ENCODE measurements at regions not wholly inside any gene's neighbourhood (a gene's known extent, or its start where the extent isn't known, plus 50 kb on each side); places are given as distances from the start of the nearest gene placed in this dataset.

GRCh38 chr12:118625050-118625675 lies 248.8 kb downstream of the SUDS3 start:
- Histone ChIP-seq H3K27me3 (ENCODE audit: control insufficient read depth, insufficient read depth, low read length) (no peaks in the 10 kb centered on the region), H3K36me3 (ENCODE audit: control insufficient read depth, insufficient read depth, low read length) (no peaks in the 10 kb centered on the region), H3K27ac (ENCODE audit: low read depth, low read length) (no peak overlapping the region)

GRCh38 chr12:118633071-118633470 lies 256.7 kb downstream of the SUDS3 start:
- Histone ChIP-seq H3K27ac (ENCODE audit: low read depth, low read length) (no peak overlapping the region), H3K9ac (ENCODE audit: low read length) (no peak overlapping the region), H3K4me3 (ENCODE audit: low read length) (no peak overlapping the region), H3K27me3 (ENCODE audit: control insufficient read depth, insufficient read depth, low read length) (no peaks in the 10 kb centered on the region), H3K36me3 (ENCODE audit: control insufficient read depth, insufficient read depth, low read length) (no peaks in the 10 kb centered on the region), H3K4me1 (ENCODE audit: control insufficient read depth, insufficient read depth, low read length) (no peaks in the 10 kb centered on the region)

More at GRCh38 chr12:118625050-118625675, 248.8 kb downstream of the SUDS3 start:
- H3K4me1 ChIP-seq (ENCODE audit: control insufficient read depth, insufficient read depth, low read length) = no peaks in the 10 kb centered on the region
- no peak overlapping the region for H3K4me3 ChIP-seq (ENCODE audit: low read length)
- no peak overlapping the region for H3K9ac ChIP-seq (ENCODE audit: low read length)

GRCh38 chr12:118635276-118635675 lies 258.9 kb downstream of the SUDS3 start:
- Histone ChIP-seq H3K4me1 (ENCODE audit: control insufficient read depth, insufficient read depth, low read length) (no peaks in the 10 kb centered on the region), H3K9ac (ENCODE audit: low read length) (no peak overlapping the region), H3K27ac (ENCODE audit: low read depth, low read length) (no peak overlapping the region), H3K27me3 (ENCODE audit: control insufficient read depth, insufficient read depth, low read length) (no peaks in the 10 kb centered on the region), H3K36me3 (ENCODE audit: control insufficient read depth, insufficient read depth, low read length) (no peaks in the 10 kb centered on the region), H3K4me3 (ENCODE audit: low read length) (no peak overlapping the region)

- Histone ChIP-seq H3K4me3 (ENCODE audit: low read length) (no peak overlapping the region), H3K9ac (ENCODE audit: low read length) (no peak overlapping the region), H3K27me3 (ENCODE audit: control insufficient read depth, insufficient read depth, low read length) (no peaks in the 10 kb centered on the region), H3K4me1 (ENCODE audit: control insufficient read depth, insufficient read depth, low read length) (no peaks in the 10 kb centered on the region), H3K27ac (ENCODE audit: low read depth, low read length) (no peak overlapping the region), H3K36me3 (ENCODE audit: control insufficient read depth, insufficient read depth, low read length) (no peaks in the 10 kb centered on the region)
Observed at GRCh38 chr12:118637767-118638370, 261.5 kb downstream of the SUDS3 start.

- H3K4me3 ChIP-seq (ENCODE audit: low read length) = no peak overlapping the region
- H3K36me3 ChIP-seq (ENCODE audit: control insufficient read depth, insufficient read depth, low read length) = no peaks in the 10 kb centered on the region
- no peak overlapping the region for H3K27ac ChIP-seq (ENCODE audit: low read depth, low read length)
- H3K27me3 ChIP-seq (ENCODE audit: control insufficient read depth, insufficient read depth, low read length) = no peaks in the 10 kb centered on the region
- H3K9ac ChIP-seq (ENCODE audit: low read length) = no peak overlapping the region
- H3K4me1 ChIP-seq (ENCODE audit: control insufficient read depth, insufficient read depth, low read length) = no peaks in the 10 kb centered on the region
Observed at GRCh38 chr12:118641249-118641648, 264.9 kb downstream of the SUDS3 start.

- no peaks in the 10 kb centered on the region for H3K4me1 ChIP-seq (ENCODE audit: control insufficient read depth, insufficient read depth, low read length)
- H3K36me3 ChIP-seq (ENCODE audit: control insufficient read depth, insufficient read depth, low read length) = no peaks in the 10 kb centered on the region
Observed at GRCh38 chr12:118645219-118645618, 268.9 kb downstream of the SUDS3 start.

GRCh38 chr12:118649765-118650585 lies 273.6 kb downstream of the SUDS3 start:
- no peaks in the 10 kb centered on the region for H3K36me3 ChIP-seq (ENCODE audit: control insufficient read depth, insufficient read depth, low read length)
- H3K27me3 ChIP-seq (ENCODE audit: control insufficient read depth, insufficient read depth, low read length) = no peaks in the 10 kb centered on the region
- no peak overlapping the region for H3K9ac ChIP-seq (ENCODE audit: low read length)
- no peak overlapping the region for H3K27ac ChIP-seq (ENCODE audit: low read depth, low read length)
- H3K4me1 ChIP-seq (ENCODE audit: control insufficient read depth, insufficient read depth, low read length) = no peaks in the 10 kb centered on the region
- no peak overlapping the region for H3K4me3 ChIP-seq (ENCODE audit: low read length)

More at GRCh38 chr12:118645219-118645618, 268.9 kb downstream of the SUDS3 start:
- Histone ChIP-seq H3K4me3 (ENCODE audit: low read length) (no peak overlapping the region), H3K27ac (ENCODE audit: low read depth, low read length) (no peak overlapping the region), H3K27me3 (ENCODE audit: control insufficient read depth, insufficient read depth, low read length) (no peaks in the 10 kb centered on the region), H3K9ac (ENCODE audit: low read length) (no peak overlapping the region)

GRCh38 chr12:118650586-118650960 lies 274.2 kb downstream of the SUDS3 start:
- H3K27me3 ChIP-seq (ENCODE audit: control insufficient read depth, insufficient read depth, low read length) = no peaks in the 10 kb centered on the region
- H3K9ac ChIP-seq (ENCODE audit: low read length) = no peak overlapping the region
- H3K4me1 ChIP-seq (ENCODE audit: control insufficient read depth, insufficient read depth, low read length) = no peaks in the 10 kb centered on the region
- H3K4me3 ChIP-seq (ENCODE audit: low read length) = no peak overlapping the region
- H3K27ac ChIP-seq (ENCODE audit: low read depth, low read length) = no peak overlapping the region
- H3K36me3 ChIP-seq (ENCODE audit: control insufficient read depth, insufficient read depth, low read length) = no peaks in the 10 kb centered on the region

- Histone ChIP-seq H3K36me3 (ENCODE audit: control insufficient read depth, insufficient read depth, low read length) (no peaks in the 10 kb centered on the region), H3K27me3 (ENCODE audit: control insufficient read depth, insufficient read depth, low read length) (no peaks in the 10 kb centered on the region), H3K9ac (ENCODE audit: low read length) (no peak overlapping the region), H3K4me1 (ENCODE audit: control insufficient read depth, insufficient read depth, low read length) (no peaks in the 10 kb centered on the region), H3K27ac (ENCODE audit: low read depth, low read length) (no peak overlapping the region), H3K4me3 (ENCODE audit: low read length) (no peak overlapping the region)
Observed at GRCh38 chr12:118651487-118651886, 275.1 kb downstream of the SUDS3 start.

GRCh38 chr12:118655588-118655987 lies 279.2 kb downstream of the SUDS3 start:
- H3K4me3 ChIP-seq (ENCODE audit: low read length) = no peak overlapping the region
- H3K4me1 ChIP-seq (ENCODE audit: control insufficient read depth, insufficient read depth, low read length) = no peaks in the 10 kb centered on the region
- no peaks in the 10 kb centered on the region for H3K27me3 ChIP-seq (ENCODE audit: control insufficient read depth, insufficient read depth, low read length)
- H3K27ac ChIP-seq (ENCODE audit: low read depth, low read length) = no peak overlapping the region
- no peak overlapping the region for H3K9ac ChIP-seq (ENCODE audit: low read length)
- no peaks in the 10 kb centered on the region for H3K36me3 ChIP-seq (ENCODE audit: control insufficient read depth, insufficient read depth, low read length)

GRCh38 chr12:118680356-118680963 lies 300.9 kb upstream of the SRRM4 start:
- no peak overlapping the region for H3K4me3 ChIP-seq (ENCODE audit: low read length)
- H3K4me1 ChIP-seq (ENCODE audit: control insufficient read depth, insufficient read depth, low read length) = peaks cover 3% of the 10 kb centered on the region
- no peaks in the 10 kb centered on the region for H3K27me3 ChIP-seq (ENCODE audit: control insufficient read depth, insufficient read depth, low read length)
- no peak overlapping the region for H3K27ac ChIP-seq (ENCODE audit: low read depth, low read length)
- no peak overlapping the region for H3K9ac ChIP-seq (ENCODE audit: low read length)
- H3K36me3 ChIP-seq (ENCODE audit: control insufficient read depth, insufficient read depth, low read length) = no peaks in the 10 kb centered on the region

- no peak overlapping the region for H3K27ac ChIP-seq (ENCODE audit: low read depth, low read length)
- H3K9ac ChIP-seq (ENCODE audit: low read length) = no peak overlapping the region
- H3K4me1 ChIP-seq (ENCODE audit: control insufficient read depth, insufficient read depth, low read length) = peaks cover 8% of the 10 kb centered on the region
- no peaks in the 10 kb centered on the region for H3K36me3 ChIP-seq (ENCODE audit: control insufficient read depth, insufficient read depth, low read length)
- no peak overlapping the region for H3K4me3 ChIP-seq (ENCODE audit: low read length)
- no peaks in the 10 kb centered on the region for H3K27me3 ChIP-seq (ENCODE audit: control insufficient read depth, insufficient read depth, low read length)
Observed at GRCh38 chr12:118682656-118683055, 298.7 kb upstream of the SRRM4 start.
